HG03097 (cell line): ENCODE measurements at regions not wholly inside any gene's neighbourhood (a gene's known extent, or its start where the extent isn't known, plus 50 kb on each side); places are given as distances from the start of the nearest gene placed in this dataset.

Experiments used
- ATAC-seq: cut with Tn5 transposase; IDR thresholded peaks from one replicate; pipeline ENCODE4 v1.9.1; 2021; ENCODE audit not compliant: unreplicated experiment, low FRiP score

GRCh38 chr10:129133856-129134255 lies 333.2 kb upstream of the MGMT start:
- ATAC-seq = no peak

GRCh38 chr10:129134371-129134770 lies 332.7 kb upstream of the MGMT start:
- ATAC-seq = no peak

GRCh38 chr10:129135624-129136023 lies 331.4 kb upstream of the MGMT start:
- ATAC-seq = no peak

- ATAC-seq = no peak
Observed at GRCh38 chr10:129136074-129136473, 331.0 kb upstream of the MGMT start.

GRCh38 chr10:129136951-129137350 lies 330.1 kb upstream of the MGMT start:
- ATAC-seq = no peak

- ATAC-seq = no peak
Observed at GRCh38 chr10:129140921-129141885, 325.8 kb upstream of the MGMT start.

GRCh38 chr10:129151281-129151680 lies 315.8 kb upstream of the MGMT start:
- no peak for ATAC-seq

GRCh38 chr10:129156406-129156805 lies 310.6 kb upstream of the MGMT start:
- ATAC-seq = no peak

GRCh38 chr10:129157185-129157584 lies 309.9 kb upstream of the MGMT start:
- no peak for ATAC-seq

GRCh38 chr10:129161150-129161549 lies 305.9 kb upstream of the MGMT start:
- no peak for ATAC-seq

GRCh38 chr10:129163531-129163930 lies 303.5 kb upstream of the MGMT start:
- no peak for ATAC-seq

- no peak for ATAC-seq
Observed at GRCh38 chr10:129165076-129165720, 301.8 kb upstream of the MGMT start.

- ATAC-seq = no peak
Observed at GRCh38 chr10:129165770-129166169, 301.3 kb upstream of the MGMT start.

GRCh38 chr10:129168660-129169059 lies 298.4 kb upstream of the MGMT start:
- no peak for ATAC-seq

- ATAC-seq = no peak
Observed at GRCh38 chr10:129169115-129169514, 297.9 kb upstream of the MGMT start.

GRCh38 chr10:129170812-129171211 lies 296.2 kb upstream of the MGMT start:
- no peak for ATAC-seq

- no peak for ATAC-seq
Observed at GRCh38 chr10:129171812-129172211, 295.2 kb upstream of the MGMT start.

- no peak for ATAC-seq
Observed at GRCh38 chr10:129174232-129175014, 292.6 kb upstream of the MGMT start.

GRCh38 chr10:129179245-129179971 lies 287.6 kb upstream of the MGMT start:
- no peak for ATAC-seq

- ATAC-seq = no peak
Observed at GRCh38 chr10:129179972-129180678, 286.9 kb upstream of the MGMT start.
